OCI-LY1 (cell line): ENCODE measurements at regions not wholly inside any gene's neighbourhood (a gene's known extent, or its start where the extent isn't known, plus 50 kb on each side); places are given as distances from the start of the nearest gene placed in this dataset.

Experiments used
- H2AFZ ChIP-seq: fragments of 200-600 bp; sonication (generic), shearing (Covaris generic); 2 replicates; pipeline ENCODE4 v1.6.0; 2014; ENCODE audit warnings: antibody characterized with exemption, mild to moderate bottlenecking, low read length
- H3F3A ChIP-seq: fragments of 200-600 bp; sonication (generic), shearing (Covaris generic); 2 replicates; pipeline ENCODE4 v1.6.0; 2014; ENCODE audit warnings: mild to moderate bottlenecking, antibody characterized with exemption, low read length, moderate library complexity; ENCODE audit not compliant: insufficient read depth
- H3K27ac ChIP-seq: fragments of 200-600 bp; sonication (generic); 2 replicates; pipeline ENCODE4 v1.5.1; 2014; ENCODE audit warnings: low read length, mixed run types, mild to moderate bottlenecking, low read depth; ENCODE audit not compliant: poor library complexity, severe bottlenecking
- H3K27me3 ChIP-seq: fragments of 200-600 bp; sonication (generic); 2 replicates; pipeline ENCODE4 v1.6.0; 2014; ENCODE audit warnings: antibody characterized with exemption, mild to moderate bottlenecking, low read length, moderate library complexity; ENCODE audit not compliant: insufficient read depth
- H3K36me3 ChIP-seq: fragments of 200-600 bp; sonication (generic); 2 replicates; pipeline ENCODE4 v1.6.1; 2014; ENCODE audit warnings: mild to moderate bottlenecking, antibody characterized with exemption, low read length, moderate library complexity, mixed read lengths; ENCODE audit not compliant: insufficient read depth
- H3K4me1 ChIP-seq: fragments of 200-600 bp; sonication (generic); 2 replicates; pipeline ENCODE4 v1.5.1; 2014; ENCODE audit warnings: mild to moderate bottlenecking, low read length, moderate library complexity; ENCODE audit not compliant: insufficient read depth, severe bottlenecking
- H3K4me2 ChIP-seq: fragments of 200-600 bp; sonication (generic), shearing (Covaris generic); 2 replicates; pipeline ENCODE4 v1.6.1; 2014; ENCODE audit warnings: low read length
- H3K4me3 ChIP-seq: fragments of 200-600 bp; sonication (generic); 2 replicates; pipeline ENCODE4 v1.5.1; 2014; ENCODE audit warnings: low read length, low read depth, mild to moderate bottlenecking, mixed read lengths; ENCODE audit not compliant: poor library complexity, severe bottlenecking
- H3K79me2 ChIP-seq: fragments of 200-600 bp; shearing (Covaris generic); 2 replicates; pipeline ENCODE4 v1.6.1; 2016; ENCODE audit warnings: mixed run types, low read length, mixed read lengths; ENCODE audit not compliant: insufficient read depth
- H3K9ac ChIP-seq: fragments of 200-600 bp; sonication (generic), shearing (Covaris generic); 2 replicates; pipeline ENCODE4 v1.6.1; 2014; ENCODE audit warnings: mild to moderate bottlenecking, low read length, mixed read lengths
- H3K9me2 ChIP-seq: fragments of 200-600 bp; sonication (generic), shearing (Covaris generic); 2 replicates; pipeline ENCODE4 v1.6.1; 2014; ENCODE audit warnings: low read depth, mild to moderate bottlenecking, low read length, mixed read lengths
- H3K9me3 ChIP-seq: fragments of 200-600 bp; shearing (Covaris generic); 2 replicates; pipeline ENCODE4 v1.6.1; 2014; ENCODE audit warnings: low read length, mixed read lengths
- H4K20me1 ChIP-seq: fragments of 200-600 bp; sonication (generic), shearing (Covaris generic); 2 replicates; pipeline ENCODE4 v1.6.0; 2016; ENCODE audit warnings: mild to moderate bottlenecking, low read length; ENCODE audit not compliant: insufficient read depth
- CTCF ChIP-seq: fragments of 200-600 bp; sonication (generic), shearing (Covaris generic); IDR thresholded peaks from 2 replicates; pipeline ENCODE4 v1.5.1; 2017; ENCODE audit warnings: mild to moderate bottlenecking, antibody characterized with exemption, low read length, moderate library complexity, mixed read lengths
- EZH2 ChIP-seq: fragments of 200-600 bp; sonication (generic), shearing (Covaris generic); IDR thresholded peaks from 2 replicates; pipeline ENCODE4 v1.8.0; 2017; ENCODE audit warnings: borderline replicate concordance, mixed run types, mild to moderate bottlenecking, antibody characterized with exemption, low read length, moderate library complexity, mixed read lengths

GRCh38 chr1:57788313-57788712, 364.5 kb upstream of the DAB1 start:
- H3K79me2 ChIP-seq = no peaks in the 10 kb centered on the region
- H3K4me2 ChIP-seq = no peak overlapping the region
- no peaks in the 10 kb centered on the region for H3F3A ChIP-seq
- H3K27ac ChIP-seq = no peak overlapping the region
- H3K27me3 ChIP-seq = no peaks in the 10 kb centered on the region
- H3K9me3 ChIP-seq = no peaks in the 10 kb centered on the region
- H3K4me3 ChIP-seq = no peak overlapping the region
- no peaks in the 10 kb centered on the region for H3K4me1 ChIP-seq
- H3K9me2 ChIP-seq = no peaks in the 10 kb centered on the region
- no peaks in the 10 kb centered on the region for H3K36me3 ChIP-seq
- H3K9ac ChIP-seq = no peak overlapping the region
- no peaks in the 10 kb centered on the region for H4K20me1 ChIP-seq
- TF ChIP-seq CTCF = no peak
- TF ChIP-seq EZH2 = no peak
- no peak overlapping the region for H2AFZ ChIP-seq

- Histone ChIP-seq H3K4me2 (no peak overlapping the region), H3K9ac (no peak overlapping the region), H3K9me3 (no peaks in the 10 kb centered on the region), H3K27ac (no peak overlapping the region), H3K9me2 (no peaks in the 10 kb centered on the region), H2AFZ (no peak overlapping the region), H3K27me3 (no peaks in the 10 kb centered on the region), H3K4me1 (no peaks in the 10 kb centered on the region), H3F3A (no peaks in the 10 kb centered on the region), H3K4me3 (no peak overlapping the region), H3K36me3 (no peaks in the 10 kb centered on the region), H3K79me2 (no peaks in the 10 kb centered on the region), H4K20me1 (no peaks in the 10 kb centered on the region)
- no peak for TF ChIP-seq EZH2
- no peak for TF ChIP-seq CTCF
These were observed 360.5 kb upstream of the DAB1 start for GRCh38 chr1:57784356-57784755.

GRCh38 chr1:57782357-57782756, 358.5 kb upstream of the DAB1 start:
- Histone ChIP-seq H3K9ac (no peak overlapping the region), H3K79me2 (no peaks in the 10 kb centered on the region), H3K4me1 (no peaks in the 10 kb centered on the region), H3K27me3 (no peaks in the 10 kb centered on the region), H3K4me3 (no peak overlapping the region), H3K4me2 (no peak overlapping the region), H3K9me2 (no peaks in the 10 kb centered on the region), H4K20me1 (no peaks in the 10 kb centered on the region), H2AFZ (no peak overlapping the region), H3K9me3 (no peaks in the 10 kb centered on the region), H3F3A (no peaks in the 10 kb centered on the region), H3K36me3 (no peaks in the 10 kb centered on the region), H3K27ac (no peak overlapping the region)
- TF ChIP-seq CTCF (no peak), EZH2 (no peak)
